ENCODE measurements at regions not wholly inside any gene's neighbourhood (a gene's known extent, or its start where the extent isn't known, plus 50 kb on each side); places are given as distances from the start of the nearest gene placed in this dataset.

GRCh38 chr11:42913731-42914130 lies 398.1 kb upstream of the API5 start:
- no peak for TF ChIP-seq CEBPB (IDR thresholded peaks at IDR 0.05)
- no peak for TF ChIP-seq YY1 (IDR thresholded peaks at IDR 0.05; ENCODE audit: low read depth)
- TF ChIP-seq TAF1 (IDR thresholded peaks at IDR 0.05; ENCODE audit: low read depth): no peak
- no peak for TF ChIP-seq ZBTB7A (IDR thresholded peaks at IDR 0.05; ENCODE audit: low read depth)
- TF ChIP-seq EP300 (IDR thresholded peaks at IDR 0.05; ENCODE audit: borderline replicate concordance): no peak
- no peak for TF ChIP-seq NFIC (IDR thresholded peaks at IDR 0.05)
- no peak for TF ChIP-seq EGR1 (IDR thresholded peaks at IDR 0.05)
- no peak for TF ChIP-seq RAD21 (IDR thresholded peaks at IDR 0.05; ENCODE audit: low read depth)

GRCh38 chr11:42923651-42924050 lies 388.1 kb upstream of the API5 start:
- TF ChIP-seq ZBTB7A (IDR thresholded peaks at IDR 0.05; ENCODE audit: low read depth) (no peak), NFIC (IDR thresholded peaks at IDR 0.05) (no peak)

GRCh38 chr11:42925916-42926315 lies 385.9 kb upstream of the API5 start:
- TF ChIP-seq ZBTB7A (IDR thresholded peaks at IDR 0.05; ENCODE audit: low read depth) (no peak), CREB1 (IDR thresholded peaks at IDR 0.05; ENCODE audit: low read depth) (no peak), FOXM1 (IDR thresholded peaks at IDR 0.05; ENCODE audit: borderline replicate concordance, low read depth) (no peak), RAD21 (IDR thresholded peaks at IDR 0.05; ENCODE audit: low read depth) (no peak), NFIC (IDR thresholded peaks at IDR 0.05) (no peak), YY1 (IDR thresholded peaks at IDR 0.05; ENCODE audit: low read depth) (no peak), TEAD4 (IDR thresholded peaks at IDR 0.05) (no peak), TCF12 (IDR thresholded peaks at IDR 0.05; ENCODE audit: low read depth) (no peak), EP300 (IDR thresholded peaks at IDR 0.05; ENCODE audit: borderline replicate concordance) (no peak), CEBPB (IDR thresholded peaks at IDR 0.05) (no peak), EGR1 (IDR thresholded peaks at IDR 0.05) (no peak), USF1 (IDR thresholded peaks at IDR 0.05) (no peak), MAX (IDR thresholded peaks at IDR 0.05) (no peak), REST (IDR thresholded peaks at IDR 0.05; ENCODE audit: low read depth) (no peak), TAF1 (IDR thresholded peaks at IDR 0.05; ENCODE audit: low read depth) (no peak)

- TF ChIP-seq MAX (IDR thresholded peaks at IDR 0.05) (no peak), TCF12 (IDR thresholded peaks at IDR 0.05; ENCODE audit: low read depth) (no peak), ZBTB7A (IDR thresholded peaks at IDR 0.05; ENCODE audit: low read depth) (no peak), TEAD4 (IDR thresholded peaks at IDR 0.05) (no peak), CREB1 (IDR thresholded peaks at IDR 0.05; ENCODE audit: low read depth) (no peak)
These were observed 364.4 kb upstream of the API5 start for GRCh38 chr11:42947405-42947804.

GRCh38 chr11:42951266-42951665 lies 360.5 kb upstream of the API5 start:
- no peak for TF ChIP-seq USF1 (IDR thresholded peaks at IDR 0.05)
- TF ChIP-seq TEAD4 (IDR thresholded peaks at IDR 0.05): no peak
- no peak for TF ChIP-seq RAD21 (IDR thresholded peaks at IDR 0.05; ENCODE audit: low read depth)
- TF ChIP-seq YY1 (IDR thresholded peaks at IDR 0.05; ENCODE audit: low read depth): no peak
- TF ChIP-seq EP300 (IDR thresholded peaks at IDR 0.05; ENCODE audit: borderline replicate concordance): no peak
- no peak for TF ChIP-seq FOXM1 (IDR thresholded peaks at IDR 0.05; ENCODE audit: borderline replicate concordance, low read depth)
- TF ChIP-seq EGR1 (IDR thresholded peaks at IDR 0.05): no peak
- TF ChIP-seq CREB1 (IDR thresholded peaks at IDR 0.05; ENCODE audit: low read depth): no peak

- no peak for TF ChIP-seq USF1 (IDR thresholded peaks at IDR 0.05)
- no peak for TF ChIP-seq ZBTB7A (IDR thresholded peaks at IDR 0.05; ENCODE audit: low read depth)
- no peak for TF ChIP-seq CEBPB (IDR thresholded peaks at IDR 0.05)
- no peak for TF ChIP-seq TEAD4 (IDR thresholded peaks at IDR 0.05)
- TF ChIP-seq REST (IDR thresholded peaks at IDR 0.05; ENCODE audit: low read depth): no peak
- TF ChIP-seq RAD21 (IDR thresholded peaks at IDR 0.05; ENCODE audit: low read depth): no peak
- no peak for TF ChIP-seq FOXM1 (IDR thresholded peaks at IDR 0.05; ENCODE audit: borderline replicate concordance, low read depth)
- no peak for TF ChIP-seq YY1 (IDR thresholded peaks at IDR 0.05; ENCODE audit: low read depth)
- no peak for TF ChIP-seq TAF1 (IDR thresholded peaks at IDR 0.05; ENCODE audit: low read depth)
- TF ChIP-seq NFIC (IDR thresholded peaks at IDR 0.05): no peak
- no peak for TF ChIP-seq MAX (IDR thresholded peaks at IDR 0.05)
- TF ChIP-seq EP300 (IDR thresholded peaks at IDR 0.05; ENCODE audit: borderline replicate concordance): no peak
- TF ChIP-seq EGR1 (IDR thresholded peaks at IDR 0.05): no peak
- no peak for TF ChIP-seq CREB1 (IDR thresholded peaks at IDR 0.05; ENCODE audit: low read depth)
- TF ChIP-seq TCF12 (IDR thresholded peaks at IDR 0.05; ENCODE audit: low read depth): no peak
These were observed 354.0 kb upstream of the API5 start for GRCh38 chr11:42957831-42958230.
